Right cardiac atrium (tissue), 5 donors: ENCODE measurements at regions not wholly inside any gene's neighbourhood (a gene's known extent, or its start where the extent isn't known, plus 50 kb on each side); places are given as distances from the start of the nearest gene placed in this dataset.

Source experiments
- ATAC-seq, 2 donors: fragments of 200-7000 bp; cut with Tn5 transposase; one replicate each; pipeline versions ENCODE4 v1.8.0 to v1.9.1; 2020; ENCODE audit warnings: moderate library complexity in 2 of 2, mild to moderate bottlenecking in 1 of 2
- DNase-seq, 3 donors: peaks; one replicate each; pipeline ENCODE4 v3.0.0-alpha.2; 2020
- H3K27ac ChIP-seq: one replicate; pipeline ENCODE4 v1.5.1; 2013; ENCODE audit warnings: mild to moderate bottlenecking, low read length, control low read depth, moderate library complexity
- H3K27me3 ChIP-seq: one replicate; pipeline ENCODE4 v1.6.1; 2013; ENCODE audit not compliant: control insufficient read depth, insufficient read depth
- H3K4me1 ChIP-seq: one replicate; pipeline ENCODE4 v1.6.1; 2013; ENCODE audit warnings: low read length; ENCODE audit not compliant: control insufficient read depth, insufficient read depth
- H3K4me3 ChIP-seq: one replicate; pipeline ENCODE4 v1.5.1; 2013; ENCODE audit warnings: low read length, control low read depth
- H3K9me3 ChIP-seq: one replicate; pipeline ENCODE4 v1.6.1; 2013; ENCODE audit warnings: low read length; ENCODE audit not compliant: control insufficient read depth
- WGBS: extraction: QIAGEN DNeasy Blood & Tissue Kit; methylation state at CpG from one replicate; pipeline ENCODE4 v1.1.7; 2013; 5-methylcytosine and 5-hydroxymethylcytosine counted together
- intact Hi-C, 4 donors: fragments of 100-400 bp; cut with DNase I; formaldehyde crosslinking; loops; one replicate each; pipeline versions ENCODE4 v1.11.0 to v1.14.0; 2022 to 2023
- donor health status: healthy with polysubstance abuse.
- donor health status: DM: no; HTN: yes; CAD: no.
- donor health status: DM: no; HTN: no; CAD: no.
- donor health status: DM: no; HTN: yes; CAD: no; lungs with severe emphysema.
- donor health status: DM: yes; HTN: yes; CAD: no.

GRCh38 chr7:98483276-98483963 is 82.5 kb upstream of the BAIAP2L1 start:
- H3K4me3 ChIP-seq: no peak overlapping the region
- DNase-seq: no peak
- ATAC-seq: no peak
- peaks cover 3% of the 10 kb centered on the region for H3K9me3 ChIP-seq
- WGBS: 82% methylated on average over 12 of the region's 12 CpGs
- H3K27me3 ChIP-seq: no peaks in the 10 kb centered on the region
- no peaks in the 10 kb centered on the region for H3K4me1 ChIP-seq
- intact Hi-C loops: no loop called here
- H3K27ac ChIP-seq: no peak overlapping the region

- WGBS: 84% methylated on average over 5 of the region's 5 CpGs
- H3K27me3 ChIP-seq: no peaks in the 10 kb centered on the region
- H3K4me3 ChIP-seq: no peak overlapping the region
- ATAC-seq (no peak), DNase-seq (no peak)
- no peak overlapping the region for H3K27ac ChIP-seq
- no peaks in the 10 kb centered on the region for H3K4me1 ChIP-seq
- intact Hi-C loops: no loop called here
- H3K9me3 ChIP-seq: peaks cover 3% of the 10 kb centered on the region
Observed at GRCh38 chr7:98479318-98479717, 78.4 kb upstream of the BAIAP2L1 start.

- intact Hi-C loops: no loop called here
- DNase-seq (no peak), ATAC-seq (no peak)
- Histone ChIP-seq H3K27me3 (no peaks in the 10 kb centered on the region), H3K27ac (no peak overlapping the region), H3K4me1 (no peaks in the 10 kb centered on the region), H3K9me3 (peaks cover 2% of the 10 kb centered on the region), H3K4me3 (no peak overlapping the region)
- WGBS: 91% methylated on average over 3 of the region's 3 CpGs
Observed at GRCh38 chr7:98475352-98475751, 74.5 kb upstream of the BAIAP2L1 start.

- Histone ChIP-seq H3K9me3 (no peaks in the 10 kb centered on the region), H3K4me3 (no peak overlapping the region), H3K27ac (no peak overlapping the region), H3K27me3 (no peaks in the 10 kb centered on the region), H3K4me1 (no peaks in the 10 kb centered on the region)
- ATAC-seq (no peak), DNase-seq (no peak)
- 94% methylated on average over 7 of the region's 7 CpGs for whole genome bisulfite sequencing
- intact Hi-C loops: no loop called here
Observed at GRCh38 chr7:98474558-98474957, 73.7 kb upstream of the BAIAP2L1 start.

- no peak for ATAC-seq
- no peak for DNase-seq
- Histone ChIP-seq H3K9me3 (peaks cover 3% of the 10 kb centered on the region), H3K4me3 (no peak overlapping the region), H3K4me1 (no peaks in the 10 kb centered on the region), H3K27me3 (peaks cover 2% of the 10 kb centered on the region), H3K27ac (no peak overlapping the region)
- intact Hi-C loops: no loop called here
- 77% methylated on average over 11 of the region's 11 CpGs for WGBS
Observed at GRCh38 chr7:98472521-98472954, 71.6 kb upstream of the BAIAP2L1 start.

GRCh38 chr7:98470485-98471240 is 69.8 kb upstream of the BAIAP2L1 start:
- ATAC-seq: peak; percentile 56 to 71
- 4% methylated on average over 48 of the region's 48 CpGs for WGBS
- intact Hi-C loops: no loop called here
- DNase-seq: peak; percentile 32 to 75 (median 68)
- Histone ChIP-seq H3K9me3 (peaks cover 3% of the 10 kb centered on the region), H3K4me1 (no peaks in the 10 kb centered on the region), H3K4me3 (peak overlapping the region; percentile 37), H3K27ac (no peak overlapping the region), H3K27me3 (peaks cover 2% of the 10 kb centered on the region)

GRCh38 chr7:98469088-98469487 is 68.2 kb upstream of the BAIAP2L1 start:
- ATAC-seq (no peak), DNase-seq (no peak)
- peaks cover 2% of the 10 kb centered on the region for H3K27me3 ChIP-seq
- H3K27ac ChIP-seq: no peak overlapping the region
- H3K9me3 ChIP-seq: peaks cover 3% of the 10 kb centered on the region
- intact Hi-C loops: no loop called here
- no peaks in the 10 kb centered on the region for H3K4me1 ChIP-seq
- no peak overlapping the region for H3K4me3 ChIP-seq
- 89% methylated on average over 1 of the region's 1 CpG for WGBS

GRCh38 chr7:98467570-98468312 is 66.9 kb upstream of the BAIAP2L1 start:
- H3K4me1 ChIP-seq: no peaks in the 10 kb centered on the region
- H3K27ac ChIP-seq: no peak overlapping the region
- intact Hi-C loops: no loop called here
- DNase-seq: no peak
- WGBS: 72% methylated on average over 8 of the region's 8 CpGs
- H3K27me3 ChIP-seq: peaks cover 2% of the 10 kb centered on the region
- H3K9me3 ChIP-seq: peaks cover 3% of the 10 kb centered on the region
- H3K4me3 ChIP-seq: no peak overlapping the region
- no peak for ATAC-seq

- WGBS: 82% methylated on average over 8 of the region's 8 CpGs
- Histone ChIP-seq H3K9me3 (peaks cover 3% of the 10 kb centered on the region), H3K27me3 (peaks cover 2% of the 10 kb centered on the region), H3K27ac (no peak overlapping the region), H3K4me3 (no peak overlapping the region), H3K4me1 (no peaks in the 10 kb centered on the region)
- ATAC-seq (no peak), DNase-seq (no peak)
- intact Hi-C loops: no loop called here
Observed at GRCh38 chr7:98465022-98465421, 64.1 kb upstream of the BAIAP2L1 start.

GRCh38 chr7:98464558-98464940 is 63.7 kb upstream of the BAIAP2L1 start:
- H3K9me3 ChIP-seq: peaks cover 3% of the 10 kb centered on the region
- no peak overlapping the region for H3K27ac ChIP-seq
- H3K4me3 ChIP-seq: no peak overlapping the region
- intact Hi-C loops: no loop called here
- H3K27me3 ChIP-seq: peaks cover 2% of the 10 kb centered on the region
- no peak for DNase-seq
- ATAC-seq: no peak
- no peaks in the 10 kb centered on the region for H3K4me1 ChIP-seq
- WGBS: 81% methylated on average over 4 of the region's 4 CpGs
